Epidermal melanocyte (primary cell): ENCODE measurements at regions not wholly inside any gene's neighbourhood (a gene's known extent, or its start where the extent isn't known, plus 50 kb on each side); places are given as distances from the start of the nearest gene placed in this dataset.

ENCODE experiments used
- DNase-seq: peaks from one replicate; pipeline ENCODE4 v3.0.0; 2011; ENCODE audit warnings: low spot score; ENCODE audit not compliant: insufficient read length

DNA sequence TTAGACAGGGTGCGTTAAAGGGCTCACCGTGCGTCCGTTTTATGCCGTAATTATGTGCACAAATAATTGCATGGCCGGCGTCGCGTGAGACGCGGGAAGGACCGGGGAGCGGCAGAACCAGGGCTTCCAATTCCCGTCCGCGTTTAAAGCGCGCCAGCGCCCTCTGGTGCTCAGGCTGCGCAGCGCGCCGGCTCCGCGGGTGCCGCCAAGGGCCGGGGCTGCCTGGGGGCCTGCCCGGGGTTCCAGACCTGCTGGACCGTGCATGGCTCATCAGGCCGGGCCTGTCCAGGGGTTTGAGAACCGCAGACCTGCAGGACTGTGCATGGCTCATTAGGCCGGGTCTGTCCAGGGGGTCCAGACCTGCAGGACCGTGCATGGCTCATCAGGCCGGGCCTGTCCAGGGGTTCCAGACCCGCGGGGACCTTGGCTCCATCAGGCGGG, 369.0 kb downstream of the THBS2 start:
- peak; percentile 88 for DNase-seq

DNA sequence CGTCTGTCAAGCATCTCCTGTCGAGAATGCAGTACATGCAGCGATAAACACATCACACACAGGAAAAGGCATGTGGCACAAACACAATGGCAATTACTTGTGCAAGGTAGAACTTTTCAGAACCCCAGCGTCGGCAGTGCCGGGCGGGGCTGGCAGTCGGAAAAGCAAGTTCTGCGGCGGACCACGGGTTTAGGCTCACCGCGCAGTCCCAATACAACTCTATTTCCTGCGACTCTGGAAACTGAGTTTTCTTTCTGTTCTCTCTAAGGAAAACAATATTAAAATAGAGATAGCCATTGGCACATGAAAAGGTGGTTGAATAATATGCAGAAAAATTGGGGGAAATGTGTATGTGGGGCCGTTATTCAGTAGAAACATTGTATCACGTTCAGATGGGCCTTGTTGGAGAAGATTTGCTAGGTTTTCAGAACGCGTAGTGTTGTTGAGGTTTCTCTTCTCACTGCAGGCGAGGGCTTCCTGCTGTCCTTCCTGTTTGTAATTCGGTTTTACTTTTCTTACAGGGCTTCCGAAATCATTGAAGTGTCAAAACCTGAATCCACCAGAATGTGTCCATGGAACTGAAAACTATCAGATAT, 369.5 kb downstream of the THBS2 start:
- no peak for DNase-seq

GRCh38 chr6:168883410-168884049, 370.1 kb downstream of the THBS2 start:
- DNase-seq, result no peak

DNA sequence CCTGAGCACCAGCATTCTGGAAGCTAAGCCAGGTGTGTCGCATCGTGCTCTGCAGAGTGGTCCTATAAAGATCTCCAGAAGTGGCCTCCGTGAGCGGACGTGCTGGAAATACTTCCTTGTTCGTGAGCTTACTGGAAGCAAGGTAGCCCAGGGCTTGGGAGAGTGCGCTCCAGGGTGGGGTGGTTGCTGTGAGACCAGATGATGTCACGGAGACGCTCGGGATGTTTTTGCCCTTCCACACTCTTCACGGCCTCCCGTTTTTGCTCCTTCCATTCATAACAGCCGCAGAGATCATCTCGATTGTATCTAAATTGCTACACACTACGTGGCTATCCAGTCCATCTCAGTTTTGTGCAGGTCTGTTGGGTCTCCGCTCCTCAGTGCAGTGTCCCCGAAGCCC, 373.4 kb downstream of the THBS2 start:
- no peak for DNase-seq

- DNase-seq, result no peak
Measured at GRCh38 chr6:168877821-168878282, 375.8 kb downstream of the THBS2 start.

DNA sequence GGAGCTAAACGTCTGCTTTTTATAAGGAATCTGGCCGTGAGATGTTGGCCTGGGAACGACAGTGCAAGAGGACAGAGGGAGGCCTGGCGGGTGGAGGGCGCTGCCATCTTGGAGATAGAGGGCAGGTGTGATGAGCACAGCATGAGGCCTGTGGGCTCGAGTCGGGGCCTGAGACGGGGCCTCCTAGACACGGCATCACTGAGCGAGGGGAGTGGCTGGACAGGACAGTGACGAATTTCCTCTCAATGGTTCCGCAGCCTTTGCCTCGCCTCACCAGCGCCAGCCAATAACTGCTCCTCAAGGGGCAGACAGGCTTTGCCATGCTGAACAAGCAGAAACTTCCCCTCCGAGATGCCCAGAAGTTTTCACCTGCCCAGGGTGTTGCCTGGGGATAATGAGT, 376.7 kb downstream of the THBS2 start:
- DNase-seq, result no peak

GRCh38 chr6:168875811-168876576, 377.7 kb downstream of the THBS2 start:
- no peak for DNase-seq

DNA sequence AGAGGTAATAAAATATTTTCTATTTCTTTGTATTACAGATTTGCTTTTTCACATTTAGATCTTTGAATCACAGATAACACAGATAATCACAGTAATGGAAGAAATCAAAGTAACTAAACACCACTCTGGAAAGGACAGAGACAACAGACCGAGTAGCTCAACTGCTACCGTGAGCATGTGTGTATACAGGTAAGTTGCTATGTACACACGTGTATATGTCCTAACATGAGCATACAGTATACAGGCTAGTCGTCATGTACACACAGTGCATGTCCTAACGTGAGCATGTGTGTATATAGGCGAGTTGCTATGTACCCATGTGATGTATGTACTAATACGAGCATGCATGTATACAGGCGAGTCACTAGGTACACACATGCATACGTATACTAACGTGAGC, 379.0 kb downstream of the THBS2 start:
- no peak for DNase-seq

DNA sequence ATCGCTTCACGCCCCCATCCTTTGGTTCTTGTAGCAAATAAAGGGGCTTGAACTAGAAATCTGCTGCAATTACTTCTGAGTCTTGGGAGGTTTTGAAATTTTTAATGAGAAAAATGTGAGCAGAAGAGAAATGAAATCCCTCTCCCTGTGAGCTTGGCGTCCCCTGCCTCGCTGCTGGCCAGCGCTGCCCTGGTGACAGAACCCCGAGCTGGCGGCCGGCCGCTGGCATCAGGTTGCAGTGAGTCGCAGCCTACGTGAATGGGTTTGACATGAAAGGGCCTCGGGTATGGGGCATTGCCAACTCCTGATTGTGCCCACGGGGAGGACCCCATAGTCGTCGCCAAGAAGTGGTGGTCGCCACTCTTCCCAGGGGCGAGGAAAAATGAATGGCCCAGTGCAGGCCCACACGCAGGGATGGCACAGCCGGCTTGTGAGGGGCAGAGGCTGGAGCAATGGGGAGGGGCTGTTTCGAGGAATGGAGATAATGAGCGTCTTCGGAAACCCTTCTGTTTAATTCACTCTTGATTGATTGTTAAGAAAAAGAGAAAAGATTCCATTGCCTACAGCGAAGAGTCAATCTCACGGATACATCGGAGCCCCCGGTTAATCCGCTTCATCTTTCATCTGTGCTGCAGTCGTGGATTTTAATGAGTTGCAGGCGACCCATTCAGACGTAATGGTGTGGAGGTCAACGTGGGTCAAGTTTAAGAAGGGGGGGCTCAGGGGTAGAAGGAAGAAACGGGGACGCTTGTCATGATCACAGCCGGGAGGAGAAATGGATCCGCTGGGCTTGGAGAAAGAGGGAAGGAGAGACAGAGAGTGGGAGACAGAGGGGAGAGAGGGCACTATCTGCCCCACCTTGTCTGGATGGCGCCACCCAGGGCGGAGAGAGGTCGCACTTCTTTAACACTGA, 380.1 kb downstream of the THBS2 start:
- no peak for DNase-seq

DNA sequence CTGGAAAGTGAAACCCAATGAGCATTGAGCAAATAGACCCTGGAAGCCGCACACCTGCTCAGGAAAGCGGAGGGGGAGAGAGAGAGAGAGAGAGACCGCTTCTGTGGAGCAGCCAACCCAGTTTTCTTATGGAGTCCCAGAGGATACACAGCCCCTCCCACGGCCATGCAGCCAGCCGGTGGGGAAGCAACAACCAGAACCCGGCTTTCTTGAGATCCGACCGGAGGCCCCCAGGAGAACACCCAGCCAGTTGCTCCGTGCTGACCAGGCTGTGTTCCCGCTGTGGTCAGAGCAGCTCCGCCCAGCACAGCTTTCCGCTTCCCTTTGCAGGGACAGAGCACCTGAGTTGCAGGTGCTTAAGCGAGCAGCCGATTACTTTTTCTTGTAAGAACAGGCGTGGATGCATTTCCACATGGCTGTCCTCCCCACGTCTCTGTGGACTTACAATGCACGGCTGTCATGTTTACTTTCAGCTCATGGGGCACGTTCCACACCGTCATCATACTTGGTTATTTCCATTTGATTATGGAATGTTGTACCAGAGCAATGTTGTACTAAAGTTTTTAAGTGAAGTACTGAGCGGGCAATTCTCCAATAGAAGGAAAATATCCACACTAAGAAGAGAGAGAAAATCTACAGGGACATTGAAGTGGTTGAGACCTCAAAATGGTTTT, 381.9 kb downstream of the THBS2 start:
- DNase-seq, result no peak

DNA sequence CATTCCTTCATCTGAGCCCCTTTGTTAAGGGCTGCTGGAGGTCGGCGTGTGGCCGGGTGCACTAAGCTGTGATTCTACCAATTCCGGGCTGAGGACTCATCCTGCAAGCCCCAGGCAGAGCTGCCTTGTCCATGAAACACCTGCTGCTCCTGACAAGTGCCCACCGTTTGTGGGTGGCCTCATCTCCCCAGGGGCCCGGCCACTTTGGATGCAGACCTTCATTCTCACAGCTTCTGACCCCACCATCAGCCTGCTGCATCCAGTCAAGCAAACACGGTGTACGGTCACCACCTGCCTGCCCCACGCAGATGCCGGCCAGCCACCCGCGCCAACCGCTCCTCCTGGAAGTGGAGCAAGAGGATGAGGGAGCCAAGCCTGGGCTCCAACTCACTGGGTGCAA, 382.7 kb downstream of the THBS2 start:
- DNase-seq, result no peak

- DNase-seq, result no peak
Measured at GRCh38 chr6:168867247-168868102, 386.2 kb downstream of the THBS2 start.

- DNase-seq, result no peak
Measured at GRCh38 chr6:168866534-168866933, 387.1 kb downstream of the THBS2 start.

DNA sequence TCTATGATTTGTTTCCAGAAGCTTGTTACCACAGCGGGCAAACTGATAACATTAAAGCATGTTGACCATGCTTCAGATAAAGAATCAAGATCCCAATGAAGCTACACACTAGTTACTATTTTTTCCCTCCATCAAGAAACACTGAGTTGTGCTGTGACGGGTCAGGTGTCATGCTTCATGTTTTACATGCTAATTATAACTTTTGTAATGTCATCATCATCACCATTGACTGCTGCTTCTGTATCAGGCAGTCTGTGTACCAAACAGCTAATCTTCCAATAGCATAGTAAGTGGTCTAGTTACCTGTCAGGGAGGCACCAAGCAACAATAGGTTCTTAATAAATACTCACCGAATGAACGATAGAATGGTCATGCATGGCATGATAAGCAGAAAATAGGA, 388.1 kb downstream of the THBS2 start:
- DNase-seq, result no peak

GRCh38 chr6:168864541-168865460, 388.8 kb downstream of the THBS2 start:
- DNase-seq, result no peak

DNA sequence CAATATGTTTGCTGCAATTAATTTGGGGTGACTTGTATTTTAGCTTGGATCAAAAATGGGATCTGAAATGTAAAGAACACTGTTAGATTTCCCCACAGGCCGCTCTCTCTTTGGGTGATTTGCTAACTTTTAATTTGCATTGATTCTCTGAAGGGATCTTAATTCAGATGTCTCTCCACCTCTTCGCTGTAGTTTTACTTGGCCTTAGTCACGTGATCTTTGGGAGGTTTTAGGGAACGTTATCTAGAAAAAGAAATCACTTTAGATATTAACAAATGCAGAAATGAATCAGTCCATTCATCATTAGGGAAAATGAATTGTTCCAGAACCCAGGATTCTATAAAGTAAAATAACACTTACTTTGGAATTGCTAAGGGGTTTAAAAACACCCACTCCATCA, 390.2 kb downstream of the THBS2 start:
- no peak for DNase-seq

DNA sequence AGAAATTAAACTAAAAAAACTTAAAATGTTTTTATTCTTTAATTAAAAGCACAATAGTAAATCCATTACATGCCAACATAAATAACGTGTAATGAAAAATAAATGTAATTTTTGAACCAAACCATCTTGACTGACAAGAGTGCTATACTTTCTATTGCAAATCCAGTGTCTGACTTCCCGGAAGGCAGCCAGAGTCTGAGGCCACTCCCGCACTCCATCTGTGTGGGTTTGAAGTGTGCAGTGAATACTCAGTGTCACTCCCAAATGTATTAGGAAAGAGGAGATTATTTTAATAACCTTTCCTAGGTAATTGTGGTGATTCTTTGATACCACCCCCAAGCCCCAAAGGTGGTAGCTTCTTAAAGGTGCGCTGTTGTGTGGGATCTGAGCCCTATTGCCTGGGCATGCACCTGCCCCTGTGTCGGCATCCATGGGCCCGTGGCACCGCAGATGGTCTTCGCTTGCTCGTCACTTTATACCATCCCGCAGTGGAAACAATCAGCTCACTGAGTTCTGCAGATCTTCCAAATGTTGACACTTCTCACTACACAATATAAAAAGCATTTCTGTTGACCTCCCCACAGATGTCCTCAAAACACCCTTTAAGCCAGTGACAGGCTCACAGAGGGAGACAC, 391.2 kb downstream of the THBS2 start:
- no peak for DNase-seq

DNA sequence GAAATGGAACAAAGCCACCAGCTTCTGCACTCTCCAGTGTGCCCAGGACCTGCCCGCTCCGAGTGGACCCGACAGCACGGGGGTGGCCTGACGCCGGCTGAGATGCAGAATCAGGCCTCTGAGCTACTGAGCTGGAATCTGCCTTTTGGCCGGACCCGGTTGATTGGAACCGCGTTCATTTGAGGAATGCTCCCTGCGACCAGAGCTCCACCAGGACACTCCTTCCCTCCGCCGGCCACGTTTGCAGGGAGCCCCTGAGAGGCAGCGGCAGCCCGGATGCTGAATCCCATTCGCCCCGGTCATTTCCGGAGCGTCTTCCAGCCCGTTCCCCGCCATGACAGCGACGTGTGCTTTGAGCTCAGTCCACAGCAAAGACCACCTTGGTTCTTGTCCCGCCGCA, 392.7 kb downstream of the THBS2 start:
- no peak for DNase-seq
